Endothelial cell of umbilical vein (primary cell): ENCODE measurements at regions not wholly inside any gene's neighbourhood (a gene's known extent, or its start where the extent isn't known, plus 50 kb on each side); places are given as distances from the start of the nearest gene placed in this dataset.

Experiments
- BruUV-seq: library from RNA; stranded (reverse); fragments of 400-500 nt; replicated peaks from 2 replicates; lab custom pipeline; 2021; lab: Mats Ljungman, UMichigan
- CTCF ChIA-PET: fragments of 300-600, 350-600 bp; sonication (Branson Sonifier 250); formaldehyde crosslinking; loops from one replicate; lab custom pipeline; 2021; ENCODE audit warnings: antibody characterized with exemption, inconsistent platforms; lab: Charles Lee
- POLR2A ChIA-PET: fragments of 300-600, 350-600 bp; sonication (Branson Sonifier 250); formaldehyde crosslinking; loops from one replicate; lab custom pipeline; 2021; ENCODE audit warnings: antibody characterized with exemption, inconsistent platforms; lab: Charles Lee
- DNase-seq: peaks from one replicate; pipeline ENCODE4 v3.0.0-alpha.2; 2011; ENCODE audit warnings: low read depth, low spot score
- FAIRE-seq: peaks from 2 replicates; lab custom pipeline; 2011; peaks lifted over from hg19 to GRCh38; lab: Jason Lieb, UNC
- H2AFZ ChIP-seq: 2 replicates; pipeline ENCODE4 v1.6.0; 2012; ENCODE audit warnings: low read depth, low read length, control low read depth, inconsistent platforms
- H3K27ac ChIP-seq: 2 replicates; pipeline ENCODE4 v1.5.1; 2011; ENCODE audit warnings: low read depth, mild to moderate bottlenecking, control low read depth, low read length, moderate library complexity; ENCODE audit not compliant: insufficient read depth
- H3K27me3 ChIP-seq, 2 experiments: 2 replicates each; pipeline versions ENCODE4 v1.6.0 to v1.6.1; 2011; ENCODE audit warnings: low read length in 2 of 2, mixed read lengths in 1 of 2; ENCODE audit not compliant: control insufficient read depth in 2 of 2, insufficient read depth in 2 of 2
- H3K36me3 ChIP-seq, 2 experiments: 2 replicates in 1 of 2; 3 replicates in 1 of 2; pipeline ENCODE4 v1.5.1; 2011; ENCODE audit warnings: low read length in 2 of 2, mild to moderate bottlenecking in 1 of 2, moderate library complexity in 1 of 2; ENCODE audit not compliant: control insufficient read depth in 2 of 2, insufficient read depth in 2 of 2; ENCODE audit errors: extremely low read depth in 1 of 2
- H3K4me1 ChIP-seq: 3 replicates; pipeline ENCODE4 v1.5.1; 2011; ENCODE audit warnings: mild to moderate bottlenecking, low read length; ENCODE audit not compliant: control insufficient read depth, insufficient read depth; ENCODE audit errors: extremely low read depth
- H3K4me2 ChIP-seq: 2 replicates; pipeline ENCODE4 v1.6.1; 2011; ENCODE audit warnings: low read length, control low read depth, mixed read lengths; ENCODE audit not compliant: insufficient read depth
- H3K4me3 ChIP-seq, 3 experiments: fragments of 200-600 bp in 1 of 3; sonication (generic), shearing (Covaris generic) in 1 of 3; replicated peaks in 1 of 3; 2 replicates each; pipeline ENCODE4 v1.5.1; 2011 to 2016; ENCODE audit warnings: control low read depth in 3 of 3, low read length in 3 of 3, mild to moderate bottlenecking in 2 of 3, inconsistent platforms in 1 of 3, low read depth in 1 of 3, moderate library complexity in 1 of 3; ENCODE audit not compliant: insufficient read depth in 1 of 3
- H3K79me2 ChIP-seq: 2 replicates; pipeline ENCODE4 v1.6.0; 2012; ENCODE audit warnings: low read length, inconsistent platforms; ENCODE audit not compliant: control insufficient read depth, insufficient read depth
- H3K9ac ChIP-seq: replicated peaks from 2 replicates; pipeline ENCODE3; 2011; ENCODE audit warnings: low read length, control low read depth; ENCODE audit not compliant: insufficient read depth; ENCODE audit errors: extremely low read depth
- H3K9me1 ChIP-seq: replicated peaks from 3 replicates; pipeline ENCODE4 v1.6.0; 2011; ENCODE audit warnings: mild to moderate bottlenecking, low read length; ENCODE audit not compliant: control insufficient read depth, insufficient read depth; ENCODE audit errors: extremely low read depth
- H3K9me3 ChIP-seq: replicated peaks from 2 replicates; pipeline ENCODE4 v1.5.1; 2012; ENCODE audit warnings: low read length, inconsistent platforms; ENCODE audit not compliant: control insufficient read depth, insufficient read depth
- H4K20me1 ChIP-seq: replicated peaks from 2 replicates; pipeline ENCODE3; 2011; ENCODE audit warnings: mild to moderate bottlenecking, low read length; ENCODE audit not compliant: control insufficient read depth, insufficient read depth; ENCODE audit errors: extremely low read depth
- EZH2 ChIP-seq: IDR thresholded peaks from 2 replicates; pipeline ENCODE4 v1.6.1; 2012; ENCODE audit warnings: borderline replicate concordance, low read depth, mild to moderate bottlenecking, moderate library complexity, low read length, inconsistent platforms; ENCODE audit not compliant: severe bottlenecking
- FOS ChIP-seq: IDR thresholded peaks from 2 replicates; pipeline ENCODE4 v1.6.1; 2011; ENCODE audit warnings: mild to moderate bottlenecking, low read length, moderate library complexity, borderline replicate concordance; ENCODE audit not compliant: insufficient read depth
- GATA2 ChIP-seq: IDR thresholded peaks from 2 replicates; pipeline ENCODE4 v1.7.0; 2011; ENCODE audit warnings: low read depth, mild to moderate bottlenecking, moderate library complexity, mixed read lengths, low read length; ENCODE audit not compliant: insufficient read length, insufficient read depth
- JUN ChIP-seq: IDR thresholded peaks from 2 replicates; pipeline ENCODE4 v1.6.1; 2011; ENCODE audit warnings: borderline replicate concordance, low read depth; ENCODE audit not compliant: insufficient read length, insufficient read depth
- MYC ChIP-seq: IDR thresholded peaks from one replicate; pipeline ENCODE4 v1.6.1; 2011; ENCODE audit warnings: mild to moderate bottlenecking, low read depth, low read length
- POLR2A ChIP-seq: IDR thresholded peaks from 2 replicates; pipeline ENCODE4 v1.6.1; 2012; ENCODE audit warnings: low read depth, mild to moderate bottlenecking, control low read depth, low read length
- POLR2AphosphoS5 ChIP-seq: IDR thresholded peaks from 2 replicates; pipeline ENCODE4 v1.6.1; 2012; ENCODE audit warnings: low read depth, mild to moderate bottlenecking, control low read depth, low read length, moderate library complexity; ENCODE audit not compliant: insufficient read depth
- dilution Hi-C: fragments of 300-500 bp; cut with MboI; formaldehyde crosslinking; loops from one replicate; pipeline ENCODE4 v1.15.0; 2019; ENCODE audit warnings: low sequenced_read_pairs; ENCODE audit not compliant: extremely low pct_ligation_motif_present
- intact Hi-C: fragments of 100-400 bp; cut with micrococcal nuclease; formaldehyde crosslinking; loops from one replicate; pipeline ENCODE4 v1.10.0; 2022
- TF ChIP-seq, protein P1 (sequence below): IDR thresholded peaks from 2 replicates; pipeline ENCODE4 v1.6.1; 2011; ENCODE audit not compliant: insufficient read depth, insufficient read length
- TF ChIP-seq, protein P2 (sequence below), 2 donors: IDR thresholded peaks; 1 replicate in 1 of 2; 2 replicates in 1 of 2; pipeline ENCODE4 v1.5.1; 2011; ENCODE audit warnings: low read length in 2 of 2, mild to moderate bottlenecking in 2 of 2, moderate library complexity in 2 of 2, control low read depth in 1 of 2, inconsistent platforms in 1 of 2, low read depth in 1 of 2; ENCODE audit not compliant: insufficient read depth in 1 of 2; ENCODE audit errors: extremely low read depth in 1 of 2

DNA sequence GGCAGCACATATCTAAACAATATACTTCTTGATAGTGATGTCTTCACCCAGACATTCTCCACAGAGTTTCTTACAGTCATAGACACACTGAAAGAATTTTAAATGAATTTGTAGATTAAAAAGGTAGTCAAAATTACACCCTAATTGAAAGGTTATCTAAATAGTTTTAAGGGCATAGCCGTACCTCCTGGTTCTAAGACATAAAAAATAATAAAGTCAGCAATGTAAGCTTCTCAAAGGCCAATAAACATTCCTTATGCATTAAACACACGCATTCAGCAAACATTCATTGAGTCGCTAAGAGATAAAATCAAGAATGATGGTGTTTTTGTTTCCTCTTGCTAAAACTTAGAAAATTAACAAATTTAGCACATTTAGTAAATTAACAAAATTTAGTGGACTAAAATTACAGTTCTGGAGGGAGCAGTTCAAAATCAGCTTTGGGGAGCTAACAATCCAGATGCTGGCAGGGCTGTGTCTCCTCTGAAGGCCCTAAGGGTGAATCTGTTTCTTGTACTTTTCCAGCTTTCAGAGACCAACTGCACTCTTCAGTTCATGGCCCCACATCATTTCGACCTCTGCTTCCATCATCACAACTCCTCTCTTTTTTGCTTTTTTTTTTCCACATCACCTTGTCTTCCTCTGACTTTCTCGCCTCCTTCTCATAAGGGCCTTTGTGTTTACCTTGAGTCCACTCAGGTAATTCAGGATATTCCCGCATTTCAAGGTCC, 516.5 kb downstream of the DNAH5 start:
- Histone ChIP-seq H3K4me3 (no peak overlapping the region), H3K27me3 (no peaks in the 10 kb centered on the region), H3K4me2 (no peak overlapping the region), H2AFZ (no peak overlapping the region), H3K36me3 (no peaks in the 10 kb centered on the region), H4K20me1 (no peaks in the 10 kb centered on the region), H3K27ac (no peak overlapping the region), H3K79me2 (no peaks in the 10 kb centered on the region), H3K9ac (no peak overlapping the region), H3K9me3 (no peaks in the 10 kb centered on the region), H3K4me1 (no peaks in the 10 kb centered on the region), H3K9me1 (no peaks in the 10 kb centered on the region)
- DNase-seq (no peak), FAIRE-seq (no peak)
- TF ChIP-seq JUN (no peak), EZH2 (no peak)
- ChIA-PET CTCF (no interaction called here), POLR2A (no interaction called here)
- dilution Hi-C loops (no loop called here), intact Hi-C loops (no loop called here)
- no TSS peak for BruUV-seq

DNA sequence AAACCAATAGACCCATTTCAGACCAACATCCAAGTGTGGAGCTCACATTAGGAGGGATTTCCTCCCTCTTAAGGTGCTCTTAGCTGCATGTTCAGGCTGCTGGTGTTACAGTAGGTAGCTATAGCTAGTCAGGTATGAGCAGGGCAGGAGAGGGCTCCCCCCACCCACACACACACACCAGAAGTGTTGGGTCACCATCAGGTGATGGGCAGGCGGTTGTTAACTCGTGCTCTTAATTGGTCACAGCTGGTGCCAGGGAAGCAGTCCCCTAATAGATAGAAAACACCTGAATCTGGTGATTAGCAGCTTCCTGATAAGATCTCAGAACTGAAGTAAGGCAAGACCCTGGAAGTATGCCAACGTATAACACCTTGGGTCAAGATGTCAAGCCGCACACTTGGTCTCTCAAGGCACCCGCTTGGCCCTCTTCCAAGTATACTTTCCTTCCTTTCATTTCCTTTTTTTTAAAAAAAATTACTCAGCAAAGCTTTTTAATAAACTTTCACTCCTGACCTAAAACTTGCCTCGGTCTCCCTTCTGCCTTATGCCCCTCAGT, 532.4 kb downstream of the DNAH5 start:
- no TSS peak for BruUV-seq
- H3K4me2 ChIP-seq: no peak overlapping the region
- dilution Hi-C loops (no loop called here), intact Hi-C loops (no loop called here)
- H3K9me3 ChIP-seq: no peaks in the 10 kb centered on the region
- CTCF ChIA-PET: no interaction called here
- no peaks in the 10 kb centered on the region for H3K9me1 ChIP-seq
- no peaks in the 10 kb centered on the region for H3K79me2 ChIP-seq
- H2AFZ ChIP-seq: no peak overlapping the region
- no peak overlapping the region for H3K9ac ChIP-seq
- FAIRE-seq (no peak), DNase-seq (no peak)
- POLR2A ChIA-PET: no interaction called here
- H3K36me3 ChIP-seq: no peaks in the 10 kb centered on the region
- no peak for TF ChIP-seq JUN
- TF ChIP-seq POLR2AphosphoS5: no peak
- TF ChIP-seq, protein P1, sequence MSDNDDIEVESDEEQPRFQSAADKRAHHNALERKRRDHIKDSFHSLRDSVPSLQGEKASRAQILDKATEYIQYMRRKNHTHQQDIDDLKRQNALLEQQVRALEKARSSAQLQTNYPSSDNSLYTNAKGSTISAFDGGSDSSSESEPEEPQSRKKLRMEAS: no peak
- TF ChIP-seq POLR2A: no peak
- no peak for TF ChIP-seq MYC
- TF ChIP-seq GATA2: no peak
- no peak for TF ChIP-seq FOS
- no peak for TF ChIP-seq EZH2
- TF ChIP-seq, protein P2, sequence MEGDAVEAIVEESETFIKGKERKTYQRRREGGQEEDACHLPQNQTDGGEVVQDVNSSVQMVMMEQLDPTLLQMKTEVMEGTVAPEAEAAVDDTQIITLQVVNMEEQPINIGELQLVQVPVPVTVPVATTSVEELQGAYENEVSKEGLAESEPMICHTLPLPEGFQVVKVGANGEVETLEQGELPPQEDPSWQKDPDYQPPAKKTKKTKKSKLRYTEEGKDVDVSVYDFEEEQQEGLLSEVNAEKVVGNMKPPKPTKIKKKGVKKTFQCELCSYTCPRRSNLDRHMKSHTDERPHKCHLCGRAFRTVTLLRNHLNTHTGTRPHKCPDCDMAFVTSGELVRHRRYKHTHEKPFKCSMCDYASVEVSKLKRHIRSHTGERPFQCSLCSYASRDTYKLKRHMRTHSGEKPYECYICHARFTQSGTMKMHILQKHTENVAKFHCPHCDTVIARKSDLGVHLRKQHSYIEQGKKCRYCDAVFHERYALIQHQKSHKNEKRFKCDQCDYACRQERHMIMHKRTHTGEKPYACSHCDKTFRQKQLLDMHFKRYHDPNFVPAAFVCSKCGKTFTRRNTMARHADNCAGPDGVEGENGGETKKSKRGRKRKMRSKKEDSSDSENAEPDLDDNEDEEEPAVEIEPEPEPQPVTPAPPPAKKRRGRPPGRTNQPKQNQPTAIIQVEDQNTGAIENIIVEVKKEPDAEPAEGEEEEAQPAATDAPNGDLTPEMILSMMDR (IDR thresholded peaks at IDR 0.05; ENCODE audit: extremely low read depth in 1 of 2, insufficient read depth in 1 of 2, low read depth in 1 of 2, low read length in 2 of 2): no peak
- no peaks in the 10 kb centered on the region for H4K20me1 ChIP-seq
- no peaks in the 10 kb centered on the region for H3K4me1 ChIP-seq
- H3K27ac ChIP-seq: no peak overlapping the region
- no peak overlapping the region for H3K4me3 ChIP-seq
- no peaks in the 10 kb centered on the region for H3K27me3 ChIP-seq
